OCI-LY3 (cell line): ENCODE measurements at regions not wholly inside any gene's neighbourhood (a gene's known extent, or its start where the extent isn't known, plus 50 kb on each side); places are given as distances from the start of the nearest gene placed in this dataset.

ENCODE experiments used
- H2AFZ ChIP-seq: fragments of 200-600, 300-600 bp; shearing (Covaris generic); 2 replicates; pipeline ENCODE4 v1.6.0; 2014; ENCODE audit warnings: antibody characterized with exemption, low read depth, low read length
- H3K27ac ChIP-seq: fragments of 200-600, 300-600 bp; sonication (generic); 2 replicates; pipeline ENCODE4 v1.5.1; 2014; ENCODE audit warnings: mild to moderate bottlenecking, low read length, moderate library complexity, mixed read lengths
- H3K27me3 ChIP-seq: fragments of 200-600, 300-600 bp; sonication (generic); 2 replicates; pipeline ENCODE4 v1.6.1; 2014; ENCODE audit warnings: low read depth, low read length, mixed read lengths
- H3K36me3 ChIP-seq: fragments of 200-600, 300-600 bp; sonication (generic); replicated peaks from 2 replicates; pipeline ENCODE3; 2014; ENCODE audit warnings: low read depth, low read length, mixed read lengths
- H3K4me1 ChIP-seq: fragments of 300-600, 200-600 bp; sonication (generic); 2 replicates; pipeline ENCODE4 v1.6.1; 2014; ENCODE audit warnings: low read length, mixed read lengths
- H3K4me2 ChIP-seq: fragments of 200-600, 300-600 bp; sonication (generic); 2 replicates; pipeline ENCODE4 v1.6.1; 2014; ENCODE audit warnings: low read length, mixed read lengths
- H3K4me3 ChIP-seq: fragments of 300-600, 200-600 bp; sonication (generic); 2 replicates; pipeline ENCODE4 v1.5.1; 2014; ENCODE audit warnings: antibody characterized with exemption, mild to moderate bottlenecking, low read length, moderate library complexity
- H3K79me2 ChIP-seq: fragments of 300-600, 200-600 bp; shearing (Covaris generic); 2 replicates; pipeline ENCODE4 v1.6.1; 2014; ENCODE audit warnings: mild to moderate bottlenecking, low read length, mixed read lengths
- H3K9ac ChIP-seq: fragments of 300-600, 200-600 bp; shearing (Covaris generic); 2 replicates; pipeline ENCODE4 v1.6.0; 2014; ENCODE audit warnings: mild to moderate bottlenecking, low read length, moderate library complexity
- H3K9me3 ChIP-seq: fragments of 200-600, 300-600 bp; shearing (Covaris generic); 2 replicates; pipeline ENCODE4 v1.6.1; 2014; ENCODE audit warnings: low read length, mixed read lengths; ENCODE audit not compliant: insufficient read depth
- H4K20me1 ChIP-seq: fragments of 200-600, 300-600 bp; sonication (generic); 2 replicates; pipeline ENCODE4 v1.6.1; 2016; ENCODE audit warnings: low read length, mixed read lengths; ENCODE audit not compliant: insufficient read depth
- CTCF ChIP-seq: fragments of 200-600, 300-600 bp; sonication (generic); IDR thresholded peaks from 2 replicates; pipeline ENCODE4 v1.5.1; 2014; ENCODE audit warnings: antibody characterized with exemption, low read length, low read depth
- EZH2phosphoT487 ChIP-seq: fragments of 200-600 bp; shearing (Covaris generic); IDR thresholded peaks from 2 replicates; pipeline ENCODE4 v1.6.1; 2018; ENCODE audit warnings: antibody characterized with exemption, mixed run types, low read depth

DNA sequence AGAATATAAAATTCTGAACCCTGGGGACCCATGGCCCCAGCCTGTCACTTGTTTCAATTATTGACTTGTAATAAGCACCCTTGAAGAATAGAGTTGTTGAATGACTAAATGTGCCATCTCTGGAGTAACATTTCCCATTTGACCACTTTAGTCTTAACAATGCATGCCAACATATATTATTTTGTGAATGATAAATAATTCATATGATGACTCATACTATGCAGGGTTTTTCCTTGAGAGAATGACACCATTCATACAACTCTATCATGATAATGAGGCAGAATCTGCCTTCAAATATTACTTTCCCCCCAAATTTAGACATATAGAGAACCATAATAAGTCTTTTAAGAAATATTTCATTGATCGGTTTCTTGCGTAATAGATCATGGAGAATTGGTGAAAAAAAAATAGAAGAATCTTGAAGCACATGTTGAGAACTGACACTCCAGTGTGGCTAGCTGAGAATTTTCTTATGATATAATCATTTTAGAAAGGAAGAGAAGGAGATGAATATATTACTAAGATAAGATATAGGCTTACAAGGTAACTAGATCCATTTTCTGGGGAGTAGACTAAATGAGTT is 404.5 kb downstream of the GRXCR1 start:
- no peak overlapping the region for H2AFZ ChIP-seq
- H3K36me3 ChIP-seq = no peaks in the 10 kb centered on the region
- no peaks in the 10 kb centered on the region for H3K79me2 ChIP-seq
- H3K27ac ChIP-seq = no peak overlapping the region
- no peak for TF ChIP-seq EZH2phosphoT487
- no peak for TF ChIP-seq CTCF
- no peak overlapping the region for H3K4me3 ChIP-seq
- H3K27me3 ChIP-seq = no peaks in the 10 kb centered on the region
- no peaks in the 10 kb centered on the region for H4K20me1 ChIP-seq
- H3K9me3 ChIP-seq = no peaks in the 10 kb centered on the region
- no peaks in the 10 kb centered on the region for H3K4me1 ChIP-seq
- no peak overlapping the region for H3K4me2 ChIP-seq
- H3K9ac ChIP-seq = no peak overlapping the region

DNA sequence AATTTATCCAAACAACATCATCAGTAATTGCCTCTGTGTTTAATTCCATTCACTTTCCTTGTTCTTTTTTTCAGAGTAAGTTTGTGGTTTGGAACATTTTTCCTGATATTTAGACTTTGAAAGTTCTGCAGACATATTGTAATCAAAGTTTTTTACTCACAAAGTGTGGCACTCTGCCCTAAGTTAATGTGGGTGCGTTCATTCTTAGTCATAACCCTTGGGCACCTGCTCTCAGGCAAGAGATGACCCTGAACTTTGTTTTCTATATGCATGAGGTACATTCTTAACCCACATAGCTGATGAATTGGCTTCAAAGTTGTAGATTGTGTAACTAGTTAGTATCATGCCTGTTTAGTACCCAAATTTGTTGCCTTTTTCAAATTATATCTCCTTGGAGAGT is 424.3 kb downstream of the GRXCR1 start:
- Histone ChIP-seq H3K36me3 (no peaks in the 10 kb centered on the region), H3K79me2 (no peaks in the 10 kb centered on the region), H3K4me2 (no peak overlapping the region), H4K20me1 (no peaks in the 10 kb centered on the region), H3K9me3 (no peaks in the 10 kb centered on the region), H3K4me1 (peaks cover 7% of the 10 kb centered on the region; the same call in 1 of the 2 replicates), H3K9ac (no peak overlapping the region), H3K4me3 (no peak overlapping the region), H3K27me3 (no peaks in the 10 kb centered on the region), H3K27ac (no peak overlapping the region), H2AFZ (no peak overlapping the region)
- TF ChIP-seq EZH2phosphoT487 (no peak), CTCF (no peak)

GRCh38 chr4:43325220-43325967 is 432.9 kb downstream of the GRXCR1 start:
- Histone ChIP-seq H3K4me3 (no peak overlapping the region), H3K79me2 (no peaks in the 10 kb centered on the region), H3K27ac (no peak overlapping the region), H4K20me1 (no peaks in the 10 kb centered on the region), H3K9me3 (no peaks in the 10 kb centered on the region), H2AFZ (peak overlapping the region; percentile 26; the same call in 1 of the 2 replicates), H3K36me3 (no peaks in the 10 kb centered on the region), H3K27me3 (no peaks in the 10 kb centered on the region), H3K9ac (no peak overlapping the region), H3K4me2 (peak overlapping the region; percentile 23), H3K4me1 (peaks cover 5% of the 10 kb centered on the region)
- TF ChIP-seq CTCF = no peak
- no peak for TF ChIP-seq EZH2phosphoT487

- Histone ChIP-seq H3K27ac (no peak overlapping the region), H3K27me3 (no peaks in the 10 kb centered on the region), H3K9me3 (no peaks in the 10 kb centered on the region), H3K36me3 (no peaks in the 10 kb centered on the region), H3K9ac (no peak overlapping the region), H2AFZ (no peak overlapping the region), H3K4me1 (peaks cover 4% of the 10 kb centered on the region), H3K79me2 (no peaks in the 10 kb centered on the region), H3K4me3 (no peak overlapping the region), H4K20me1 (no peaks in the 10 kb centered on the region), H3K4me2 (no peak overlapping the region)
- TF ChIP-seq EZH2phosphoT487 (no peak), CTCF (no peak)
These were observed 437.8 kb downstream of the GRXCR1 start for GRCh38 chr4:43330288-43330687.
